GM23338 (cell line): ENCODE measurements at regions not wholly inside any gene's neighbourhood (a gene's known extent, or its start where the extent isn't known, plus 50 kb on each side); places are given as distances from the start of the nearest gene placed in this dataset.

Experiments used
- ATAC-seq: fragments of 200-7000 bp; cut with Tn5 transposase; 3 replicates; pipeline ENCODE4 v1.9.1; 2020
- DNase-seq: peaks from one replicate; pipeline ENCODE4 v3.0.0-alpha.2; 2015; ENCODE audit warnings: low spot score
- H2AFZ ChIP-seq: fragments of 200-600 bp; sonication (generic); 2 replicates; pipeline ENCODE4 v1.8.0; 2016; ENCODE audit warnings: antibody characterized with exemption, mild to moderate bottlenecking, moderate library complexity
- H3F3A ChIP-seq: fragments of 200-600 bp; sonication (generic); replicated peaks from 2 replicates; pipeline ENCODE4 v1.8.0; 2017; ENCODE audit warnings: antibody characterized with exemption, mixed run types, low read depth
- H3K27ac ChIP-seq: fragments of 200-600 bp; sonication (generic); 2 replicates; pipeline ENCODE4 v1.6.1; 2016; ENCODE audit warnings: low read depth
- H3K27me3 ChIP-seq: fragments of 200-600 bp; sonication (generic); 2 replicates; pipeline ENCODE4 v1.8.0; 2016; ENCODE audit warnings: mild to moderate bottlenecking, mixed run types, moderate library complexity; ENCODE audit not compliant: insufficient read depth
- H3K36me3 ChIP-seq: fragments of 200-600 bp; sonication (generic); 2 replicates; pipeline ENCODE4 v1.8.0; 2016; ENCODE audit warnings: mild to moderate bottlenecking; ENCODE audit not compliant: insufficient read depth
- H3K4me1 ChIP-seq: fragments of 200-600 bp; sonication (generic); 2 replicates; pipeline ENCODE4 v1.8.0; 2016; ENCODE audit warnings: mild to moderate bottlenecking, moderate library complexity; ENCODE audit not compliant: insufficient read depth
- H3K4me2 ChIP-seq: fragments of 200-600 bp; sonication (generic); 2 replicates; pipeline ENCODE4 v1.7.1; 2017; ENCODE audit warnings: mixed run types
- H3K4me3 ChIP-seq: fragments of 200-600 bp; sonication (generic); 2 replicates; pipeline ENCODE4 v1.6.1; 2016; ENCODE audit warnings: mixed run types
- H3K79me2 ChIP-seq: fragments of 200-600 bp; sonication (generic); replicated peaks from 2 replicates; pipeline ENCODE4 v1.8.0; 2017; ENCODE audit warnings: mild to moderate bottlenecking; ENCODE audit not compliant: insufficient read depth
- H3K9me2 ChIP-seq: fragments of 200-600 bp; sonication (generic); 2 replicates; pipeline ENCODE4 v1.8.0; 2017; ENCODE audit not compliant: insufficient read depth
- H4K20me1 ChIP-seq: fragments of 200-600 bp; sonication (generic); replicated peaks from 2 replicates; pipeline ENCODE4 v1.8.0; 2017; ENCODE audit warnings: mild to moderate bottlenecking; ENCODE audit not compliant: insufficient read depth
- H3K27ac Mint-ChIP-seq: 2 replicates; pipeline ENCODE4 v1.8.0; 2020; ENCODE audit warnings: inconsistent platforms, mild to moderate bottlenecking, moderate library complexity, mixed read lengths
- H3K27me3 Mint-ChIP-seq: 3 replicates; pipeline ENCODE4 v1.8.0; 2022; ENCODE audit warnings: low read depth, mild to moderate bottlenecking, moderate library complexity, mixed read lengths, inconsistent platforms; ENCODE audit not compliant: insufficient read depth, poor library complexity
- H3K36me3 Mint-ChIP-seq: 3 replicates; pipeline ENCODE4 v1.8.0; 2021; ENCODE audit warnings: low read depth, mild to moderate bottlenecking, inconsistent platforms, moderate library complexity, mixed read lengths
- H3K4me1 Mint-ChIP-seq: 3 replicates; pipeline ENCODE4 v1.8.0; 2020; ENCODE audit warnings: mild to moderate bottlenecking, inconsistent platforms, mixed read lengths
- H3K4me3 Mint-ChIP-seq: 3 replicates; pipeline ENCODE4 v1.8.0; 2021; ENCODE audit warnings: moderate library complexity, mild to moderate bottlenecking, inconsistent platforms, mixed read lengths
- H3K9me3 Mint-ChIP-seq: 3 replicates; pipeline ENCODE4 v1.8.0; 2020; ENCODE audit warnings: moderate library complexity, mild to moderate bottlenecking, inconsistent platforms, mixed read lengths
- CREB1 ChIP-seq: fragments of 250-450 bp; sonication (Bioruptor Pico); IDR thresholded peaks from 2 replicates; pipeline ENCODE4 v1.5.0; 2020; ENCODE audit warnings: low read depth, mild to moderate bottlenecking, moderate library complexity
- CTCF ChIP-seq, 2 experiments: fragments of 200-600 bp in 1 of 2; sonication (generic) in 1 of 2; conservative IDR thresholded peaks; 2 replicates each; pipeline versions ENCODE4 v1.5.1 to v1.6.1; 2016 to 2017; ENCODE audit warnings: antibody characterized with exemption in 2 of 2, low read depth in 2 of 2, mild to moderate bottlenecking in 2 of 2, moderate library complexity in 1 of 2
- ETS1 ChIP-seq: IDR thresholded peaks from 2 replicates; pipeline ENCODE4 v1.6.1; 2016; ENCODE audit warnings: antibody characterized with exemption
- POLR2AphosphoS5 ChIP-seq: IDR thresholded peaks from 2 replicates; pipeline ENCODE4 v1.6.1; 2016; ENCODE audit warnings: antibody characterized with exemption, low read depth
- REST ChIP-seq: IDR thresholded peaks from one replicate; pipeline ENCODE4 v1.6.1; 2018; ENCODE audit warnings: antibody characterized with exemption; ENCODE audit not compliant: unreplicated experiment
- STAT1 ChIP-seq: IDR thresholded peaks from one replicate; pipeline ENCODE4 v1.6.1; 2016; ENCODE audit warnings: antibody characterized with exemption; ENCODE audit not compliant: unreplicated experiment
- ZNF114 ChIP-seq: fragments of 250-450 bp; sonication (Bioruptor Pico); IDR thresholded peaks from 2 replicates; pipeline ENCODE4 v1.5.0; 2020; ENCODE audit warnings: mild to moderate bottlenecking, moderate library complexity
- ZNF462 ChIP-seq: fragments of 250-450 bp; sonication (Bioruptor Pico); IDR thresholded peaks from 2 replicates; pipeline ENCODE4 v1.5.0; 2020; ENCODE audit warnings: mild to moderate bottlenecking, moderate library complexity

- DNase-seq (no peak), ATAC-seq (no peak)
- Histone ChIP-seq H3K27me3 (no peaks in the 10 kb centered on the region), H2AFZ (no peak overlapping the region), H3K27ac (no peak overlapping the region), H3K4me2 (no peak overlapping the region), H3K9me2 (no peaks in the 10 kb centered on the region), H3K4me1 (no peaks in the 10 kb centered on the region), H3F3A (no peaks in the 10 kb centered on the region), H3K79me2 (no peaks in the 10 kb centered on the region), H3K36me3 (no peaks in the 10 kb centered on the region), H3K4me3 (no peak overlapping the region), H4K20me1 (no peaks in the 10 kb centered on the region)
- TF ChIP-seq ETS1 (no peak), CREB1 (CRISPR knock-in tag) (no peak), CTCF (conservative IDR thresholded peaks at IDR 0.05; ENCODE audit: low read depth in 2 of 2) (no peak), STAT1 (no peak), POLR2AphosphoS5 (no peak), REST (no peak), ZNF462 (CRISPR knock-in tag) (no peak), ZNF114 (CRISPR knock-in tag) (no peak)
- no peaks in the 10 kb centered on the region for H3K4me1 Mint-ChIP-seq
- no peak overlapping the region for H3K27ac Mint-ChIP-seq
- H3K36me3 Mint-ChIP-seq = no peaks in the 10 kb centered on the region
- no peaks in the 10 kb centered on the region for H3K27me3 Mint-ChIP-seq
- H3K9me3 Mint-ChIP-seq = peaks cover 3% of the 10 kb centered on the region; the same call in 2 of the 3 replicates
- no peak overlapping the region for H3K4me3 Mint-ChIP-seq
Observed at GRCh38 chr4:82260632-82261031, 113.2 kb downstream of the HNRNPD start.
